HEK293 (cell line): ENCODE measurements at regions not wholly inside any gene's neighbourhood (a gene's known extent, or its start where the extent isn't known, plus 50 kb on each side); places are given as distances from the start of the nearest gene placed in this dataset.

ENCODE experiments used
- CTCF ChIP-seq: fragments of 450-650 bp; formaldehyde crosslinking; IDR thresholded peaks from 2 replicates; pipeline ENCODE4 v1.5.1; 2016; ENCODE audit warnings: missing biosample characterization, missing genetic modification characterization
- PBX3 ChIP-seq: sonication (generic); formaldehyde crosslinking; IDR thresholded peaks from 2 replicates; pipeline ENCODE4 v1.8.1; 2022; ENCODE audit warnings: mild to moderate bottlenecking, moderate library complexity, missing genetic modification reagents
- REPIN1 ChIP-seq: fragments of 450-650 bp; formaldehyde crosslinking; IDR thresholded peaks from 2 replicates; pipeline ENCODE4 v1.5.1; 2017; ENCODE audit warnings: missing biosample characterization, missing genetic modification characterization, low read depth
- SETDB1 ChIP-seq: IDR thresholded peaks from one replicate; pipeline ENCODE4 v1.6.1; 2017; ENCODE audit warnings: mild to moderate bottlenecking, low read length, moderate library complexity, mixed read lengths; ENCODE audit not compliant: insufficient read length
- YY1 ChIP-seq: fragments of 450-650 bp; formaldehyde crosslinking; IDR thresholded peaks from 2 replicates; pipeline ENCODE4 v1.5.1; 2018; ENCODE audit warnings: missing biosample characterization, missing genetic modification characterization
- ZNF157 ChIP-seq: fragments of 450-650 bp; formaldehyde crosslinking; IDR thresholded peaks from 2 replicates; pipeline ENCODE4 v1.5.1; 2016; ENCODE audit warnings: missing biosample characterization, missing genetic modification characterization
- ZNF274 ChIP-seq, 2 experiments: fragments of 200-500 bp in 1 of 2; fragments of 450-650 bp in 1 of 2; sonication (Bioruptor generic) in 1 of 2; formaldehyde crosslinking in 1 of 2; IDR thresholded peaks; 2 replicates each; pipeline versions ENCODE4 v1.5.1 to v1.6.1; 2014 to 2016; ENCODE audit warnings: borderline replicate concordance in 1 of 2, inconsistent platforms in 1 of 2, low read length in 1 of 2, missing biosample characterization in 1 of 2, missing genetic modification characterization in 1 of 2
- ZNF596 ChIP-seq: fragments of 450-650 bp; IDR thresholded peaks from 2 replicates; pipeline ENCODE4 v1.5.0; 2018; ENCODE audit warnings: missing biosample characterization, mild to moderate bottlenecking, missing genetic modification characterization, moderate library complexity
- ZNF639 ChIP-seq: fragments of 450-650 bp; formaldehyde crosslinking; IDR thresholded peaks from 2 replicates; pipeline ENCODE4 v1.5.1; 2016; ENCODE audit warnings: missing biosample characterization, missing genetic modification characterization
- ZSCAN5A ChIP-seq: fragments of 450-650 bp; formaldehyde crosslinking; IDR thresholded peaks from 2 replicates; pipeline ENCODE4 v1.5.1; 2016; ENCODE audit warnings: missing biosample characterization, missing genetic modification characterization

- TF ChIP-seq YY1 (tag by site-specific recombination) (no peak), REPIN1 (tag by site-specific recombination) (no peak), ZNF157 (no peak), ZNF274 (IDR thresholded peaks at IDR 0.05; ENCODE audit: low read length) (no peak), ZNF274 (tag by site-specific recombination; IDR thresholded peaks at IDR 0.05; ENCODE audit: borderline replicate concordance) (no peak), SETDB1 (no peak), CTCF (tag by site-specific recombination) (no peak), ZSCAN5A (no peak), ZNF639 (tag by site-specific recombination) (no peak), PBX3 (CRISPR knock-in tag) (no peak), ZNF596 (no peak)
Observed at GRCh38 chr1:119302011-119302410, 66.6 kb upstream of the HAO2 start.
